DND-41 (cell line): ENCODE measurements at regions not wholly inside any gene's neighbourhood (a gene's known extent, or its start where the extent isn't known, plus 50 kb on each side); places are given as distances from the start of the nearest gene placed in this dataset.

ENCODE experiments used
- ATAC-seq: fragments of 200-7000 bp; cut with Tn5 transposase; 3 replicates; pipeline ENCODE4 v1.9.1; 2021; ENCODE audit warnings: low read depth; ENCODE audit not compliant: insufficient read depth
- DNase-seq: peaks from one replicate; pipeline ENCODE4 v3.0.0-alpha.2; 2020
- H2AFZ ChIP-seq: 2 replicates; pipeline ENCODE4 v1.6.0; 2012; ENCODE audit warnings: low read depth, low read length
- H3K27ac ChIP-seq: 2 replicates; pipeline ENCODE4 v1.5.1; 2012; ENCODE audit warnings: low read length, inconsistent platforms
- H3K27me3 ChIP-seq: fragments of 200-600 bp; sonication (generic); 2 replicates; pipeline ENCODE4 v1.6.0; 2012; ENCODE audit warnings: low read length, mild to moderate bottlenecking, inconsistent platforms; ENCODE audit not compliant: insufficient read depth, poor library complexity
- H3K36me3 ChIP-seq: 2 replicates; pipeline ENCODE4 v1.5.1; 2012; ENCODE audit warnings: low read length, inconsistent platforms; ENCODE audit not compliant: insufficient read depth
- H3K4me1 ChIP-seq: 2 replicates; pipeline ENCODE4 v1.5.1; 2012; ENCODE audit warnings: mild to moderate bottlenecking, low read length; ENCODE audit not compliant: insufficient read depth
- H3K4me2 ChIP-seq: 2 replicates; pipeline ENCODE4 v1.6.0; 2012; ENCODE audit warnings: mild to moderate bottlenecking, moderate library complexity, low read length, inconsistent platforms; ENCODE audit not compliant: insufficient read depth
- H3K4me3 ChIP-seq, 2 experiments: fragments of 200-600 bp in 1 of 2; shearing (Covaris generic) in 1 of 2; 2 replicates each; pipeline ENCODE4 v1.5.1; 2012 to 2016; ENCODE audit warnings: inconsistent platforms in 2 of 2, low read length in 2 of 2, mild to moderate bottlenecking in 2 of 2, low read depth in 1 of 2, moderate library complexity in 1 of 2
- H3K79me2 ChIP-seq: 2 replicates; pipeline ENCODE4 v1.6.0; 2012; ENCODE audit warnings: low read length, inconsistent platforms; ENCODE audit not compliant: insufficient read depth
- H3K9ac ChIP-seq: 2 replicates; pipeline ENCODE4 v1.6.0; 2012; ENCODE audit warnings: low read depth, mild to moderate bottlenecking, inconsistent platforms, low read length, moderate library complexity
- H3K9me3 ChIP-seq: 2 replicates; pipeline ENCODE4 v1.5.1; 2012; ENCODE audit warnings: low read length, moderate library complexity, mild to moderate bottlenecking, inconsistent platforms; ENCODE audit not compliant: insufficient read depth, severe bottlenecking
- H4K20me1 ChIP-seq: 2 replicates; pipeline ENCODE4 v1.6.0; 2012; ENCODE audit warnings: low read length; ENCODE audit not compliant: insufficient read depth
- EZH2 ChIP-seq: IDR thresholded peaks from 3 replicates; pipeline ENCODE4 v1.6.1; 2012; ENCODE audit warnings: borderline replicate concordance, low read depth, mild to moderate bottlenecking, moderate library complexity, low read length, inconsistent platforms; ENCODE audit not compliant: severe bottlenecking
- TF ChIP-seq, protein P1 (sequence below): IDR thresholded peaks from 2 replicates; pipeline ENCODE4 v1.5.1; 2012; ENCODE audit warnings: borderline replicate concordance, low read length, moderate library complexity, mild to moderate bottlenecking; ENCODE audit not compliant: poor library complexity, severe bottlenecking; ENCODE audit errors: extremely low read depth

DNA sequence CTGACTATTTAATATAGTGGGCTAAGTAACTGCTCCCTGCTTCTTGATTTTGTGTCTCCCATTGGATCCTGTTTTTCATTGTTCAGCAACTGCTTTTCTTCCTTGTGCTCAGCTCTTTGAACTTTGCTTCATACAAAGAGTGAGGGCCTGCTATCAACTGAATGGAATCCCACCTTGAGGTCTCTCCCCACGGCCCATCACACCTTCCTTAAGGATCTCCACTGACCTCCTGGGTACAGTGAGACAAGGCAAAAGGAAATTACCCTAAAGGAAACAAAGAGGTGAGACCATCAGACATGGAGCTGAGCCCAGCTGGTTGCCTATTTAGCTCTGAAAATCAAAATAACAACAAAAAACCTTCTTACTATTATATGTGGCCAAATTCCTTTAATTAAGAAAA lies 91.3 kb upstream of the RPL34 start:
- Histone ChIP-seq H3K9ac (no peak overlapping the region), H3K4me2 (no peak overlapping the region), H3K9me3 (no peaks in the 10 kb centered on the region), H4K20me1 (no peaks in the 10 kb centered on the region), H3K36me3 (no peaks in the 10 kb centered on the region), H3K4me3 (no peak overlapping the region), H3K4me1 (peaks cover 75% of the 10 kb centered on the region), H2AFZ (no peak overlapping the region), H3K27me3 (no peaks in the 10 kb centered on the region), H3K79me2 (no peaks in the 10 kb centered on the region), H3K27ac (peak overlapping the region; percentile 66)
- DNase-seq (no peak), ATAC-seq (no peak)
- TF ChIP-seq, protein P1, sequence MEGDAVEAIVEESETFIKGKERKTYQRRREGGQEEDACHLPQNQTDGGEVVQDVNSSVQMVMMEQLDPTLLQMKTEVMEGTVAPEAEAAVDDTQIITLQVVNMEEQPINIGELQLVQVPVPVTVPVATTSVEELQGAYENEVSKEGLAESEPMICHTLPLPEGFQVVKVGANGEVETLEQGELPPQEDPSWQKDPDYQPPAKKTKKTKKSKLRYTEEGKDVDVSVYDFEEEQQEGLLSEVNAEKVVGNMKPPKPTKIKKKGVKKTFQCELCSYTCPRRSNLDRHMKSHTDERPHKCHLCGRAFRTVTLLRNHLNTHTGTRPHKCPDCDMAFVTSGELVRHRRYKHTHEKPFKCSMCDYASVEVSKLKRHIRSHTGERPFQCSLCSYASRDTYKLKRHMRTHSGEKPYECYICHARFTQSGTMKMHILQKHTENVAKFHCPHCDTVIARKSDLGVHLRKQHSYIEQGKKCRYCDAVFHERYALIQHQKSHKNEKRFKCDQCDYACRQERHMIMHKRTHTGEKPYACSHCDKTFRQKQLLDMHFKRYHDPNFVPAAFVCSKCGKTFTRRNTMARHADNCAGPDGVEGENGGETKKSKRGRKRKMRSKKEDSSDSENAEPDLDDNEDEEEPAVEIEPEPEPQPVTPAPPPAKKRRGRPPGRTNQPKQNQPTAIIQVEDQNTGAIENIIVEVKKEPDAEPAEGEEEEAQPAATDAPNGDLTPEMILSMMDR, result no peak
- no peak for TF ChIP-seq EZH2

GRCh38 chr4:108527723-108528122 lies 92.7 kb upstream of the RPL34 start:
- TF ChIP-seq EZH2, result no peak
- TF ChIP-seq, protein P1, result no peak
- peak; percentile 77 for DNase-seq
- Histone ChIP-seq H3K36me3 (no peaks in the 10 kb centered on the region), H3K4me1 (peaks cover 61% of the 10 kb centered on the region), H3K9me3 (no peaks in the 10 kb centered on the region), H3K27ac (peak overlapping the region; percentile 77), H3K79me2 (no peaks in the 10 kb centered on the region), H4K20me1 (no peaks in the 10 kb centered on the region), H2AFZ (no peak overlapping the region), H3K4me2 (peak overlapping the region; percentile 51), H3K9ac (peak overlapping the region; percentile 23), H3K4me3 (no peak overlapping the region), H3K27me3 (no peaks in the 10 kb centered on the region)
- ATAC-seq, result peak; percentile 91

- Histone ChIP-seq H2AFZ (no peak overlapping the region), H3K79me2 (no peaks in the 10 kb centered on the region), H3K9ac (no peak overlapping the region), H3K4me1 (peaks cover 19% of the 10 kb centered on the region), H3K4me3 (no peak overlapping the region), H3K4me2 (no peak overlapping the region), H3K9me3 (no peaks in the 10 kb centered on the region), H3K27ac (no peak overlapping the region), H4K20me1 (no peaks in the 10 kb centered on the region), H3K27me3 (no peaks in the 10 kb centered on the region), H3K36me3 (no peaks in the 10 kb centered on the region)
- ATAC-seq (peak; percentile 35; the same call in 1 of the 3 replicates), DNase-seq (no peak)
- TF ChIP-seq, protein P1, result no peak
- no peak for TF ChIP-seq EZH2
Observed at GRCh38 chr4:108520807-108521206, 99.6 kb upstream of the RPL34 start.
